CD4-positive, alpha-beta T cell (primary cell): ENCODE measurements at regions not wholly inside any gene's neighbourhood (a gene's known extent, or its start where the extent isn't known, plus 50 kb on each side); places are given as distances from the start of the nearest gene placed in this dataset.

Experiments used
- ATAC-seq: fragments of 200-7000 bp; cut with Tn5 transposase; one replicate; pipeline ENCODE4 v1.10.0; 2022; ENCODE audit warnings: mild to moderate bottlenecking; ENCODE audit not compliant: poor library complexity
- CTCF ChIA-PET: fragments of 350-600 bp; sonication (Branson Sonifier 250); formaldehyde crosslinking; loops from one replicate; lab custom pipeline; 2021; ENCODE audit warnings: antibody characterized with exemption, inconsistent platforms; lab: Charles Lee
- POLR2A ChIA-PET: fragments of 350-600 bp; sonication (Branson Sonifier 250); formaldehyde crosslinking; loops from one replicate; lab custom pipeline; 2021; ENCODE audit warnings: antibody characterized with exemption, inconsistent platforms; lab: Charles Lee
- DNase-seq, 14 experiments: peaks; one replicate each; pipeline ENCODE4 v3.0.0-alpha.2; 2013 to 2020; ENCODE audit warnings: mixed read lengths in 2 of 14
- H3K27ac ChIP-seq, 2 donors: one replicate each; pipeline versions ENCODE4 v1.5.1 to v1.7.0; 2013; ENCODE audit warnings: low read length in 2 of 2, low read depth in 1 of 2, mild to moderate bottlenecking in 1 of 2
- H3K27me3 ChIP-seq, 2 experiments: 1 replicate in 1 of 2; 2 replicates in 1 of 2; pipeline versions ENCODE4 v1.6.1 to v1.7.0; 2013; ENCODE audit warnings: low read length in 2 of 2, control low read depth in 1 of 2, mild to moderate bottlenecking in 1 of 2, moderate library complexity in 1 of 2; ENCODE audit not compliant: insufficient read depth in 2 of 2, control insufficient read depth in 1 of 2
- H3K36me3 ChIP-seq: one replicate; pipeline ENCODE4 v1.6.1; 2013; ENCODE audit warnings: low read length, control low read depth; ENCODE audit not compliant: insufficient read depth
- H3K4me1 ChIP-seq: one replicate; pipeline ENCODE4 v1.6.1; 2013; ENCODE audit warnings: low read length, control low read depth; ENCODE audit not compliant: insufficient read depth
- H3K4me3 ChIP-seq: one replicate; pipeline ENCODE4 v1.5.1; 2013; ENCODE audit warnings: mild to moderate bottlenecking, low read length, moderate library complexity
- H3K9me3 ChIP-seq, 2 experiments: 1 replicate in 1 of 2; 2 replicates in 1 of 2; pipeline versions ENCODE4 v1.6.1 to v1.7.0; 2013; ENCODE audit warnings: low read length in 2 of 2, mild to moderate bottlenecking in 2 of 2, control low read depth in 1 of 2, moderate library complexity in 1 of 2; ENCODE audit not compliant: control insufficient read depth in 1 of 2, insufficient read depth in 1 of 2
- H3K27ac Mint-ChIP-seq: one replicate; pipeline ENCODE4 v1.8.0; 2020; ENCODE audit warnings: mixed read lengths
- H3K27me3 Mint-ChIP-seq: one replicate; pipeline ENCODE4 v1.8.0; 2021; ENCODE audit warnings: mixed read lengths
- H3K36me3 Mint-ChIP-seq: one replicate; pipeline ENCODE4 v1.8.0; 2021; ENCODE audit warnings: low read depth, mixed read lengths
- H3K4me1 Mint-ChIP-seq: one replicate; pipeline ENCODE4 v1.8.0; 2021; ENCODE audit warnings: low read depth, mixed read lengths
- H3K4me3 Mint-ChIP-seq: one replicate; pipeline ENCODE4 v1.8.0; 2020; ENCODE audit warnings: mild to moderate bottlenecking, mixed read lengths
- H3K9me3 Mint-ChIP-seq: one replicate; pipeline ENCODE4 v1.8.0; 2020; ENCODE audit warnings: mixed read lengths
- intact Hi-C, 2 experiments: fragments of 100-400 bp; cut with DNase I in 1 of 2; cut with micrococcal nuclease in 1 of 2; formaldehyde crosslinking; loops; one replicate each; pipeline versions ENCODE4 v1.15.1 to v1.9.0; 2023 to 2025; cut with DNase I, micrococcal nuclease
- TF ChIP-seq, protein P1 (sequence below): fragments of 200-600 bp; IDR thresholded peaks from one replicate; pipeline ENCODE4 v1.8.0; 2022; ENCODE audit warnings: antibody characterized with exemption, mild to moderate bottlenecking

DNA sequence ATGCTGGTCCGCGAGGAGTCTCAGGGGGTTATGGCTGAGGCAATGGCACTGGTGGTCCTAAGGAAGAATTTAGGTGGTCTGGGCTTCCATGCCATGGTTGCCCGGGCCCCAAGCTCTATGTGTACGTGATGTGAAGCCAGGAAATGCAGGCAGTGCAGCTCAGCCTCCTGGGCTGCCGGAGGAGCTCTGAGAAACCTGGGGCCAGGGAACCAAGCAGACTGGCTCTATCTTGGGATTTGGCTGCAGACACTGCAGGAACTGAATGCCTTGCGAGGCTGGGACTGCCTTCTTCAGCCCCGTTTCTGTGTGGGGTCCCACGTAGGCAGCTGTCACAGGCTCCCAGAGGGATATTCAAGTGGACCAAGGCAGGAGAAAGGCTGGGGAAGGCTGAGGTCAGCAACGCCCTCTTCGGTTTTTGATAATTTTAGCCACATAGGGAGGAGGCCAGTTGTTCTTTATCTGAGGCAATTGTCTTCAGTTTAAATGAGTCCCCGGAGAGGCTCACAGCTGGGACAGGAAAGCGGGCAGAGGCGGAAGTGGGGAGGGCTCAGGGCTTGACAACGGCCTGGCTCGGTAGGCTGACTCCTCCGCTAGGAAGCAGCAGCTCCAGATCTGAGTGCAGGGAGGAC is 77.7 kb downstream of the RHOB start:
- Mint-ChIP-seq H3K4me1 (no peaks in the 10 kb centered on the region), H3K27me3 (no peaks in the 10 kb centered on the region), H3K36me3 (no peaks in the 10 kb centered on the region), H3K9me3 (no peaks in the 10 kb centered on the region), H3K27ac (no peak overlapping the region), H3K4me3 (no peak overlapping the region)
- DNase-seq (no peak), ATAC-seq (no peak)
- no peaks in the 10 kb centered on the region for H3K9me3 ChIP-seq
- H3K4me3 ChIP-seq: no peak overlapping the region
- no peaks in the 10 kb centered on the region for H3K36me3 ChIP-seq
- no peaks in the 10 kb centered on the region for H3K4me1 ChIP-seq
- no peak overlapping the region for H3K27ac ChIP-seq
- TF ChIP-seq, protein P1, sequence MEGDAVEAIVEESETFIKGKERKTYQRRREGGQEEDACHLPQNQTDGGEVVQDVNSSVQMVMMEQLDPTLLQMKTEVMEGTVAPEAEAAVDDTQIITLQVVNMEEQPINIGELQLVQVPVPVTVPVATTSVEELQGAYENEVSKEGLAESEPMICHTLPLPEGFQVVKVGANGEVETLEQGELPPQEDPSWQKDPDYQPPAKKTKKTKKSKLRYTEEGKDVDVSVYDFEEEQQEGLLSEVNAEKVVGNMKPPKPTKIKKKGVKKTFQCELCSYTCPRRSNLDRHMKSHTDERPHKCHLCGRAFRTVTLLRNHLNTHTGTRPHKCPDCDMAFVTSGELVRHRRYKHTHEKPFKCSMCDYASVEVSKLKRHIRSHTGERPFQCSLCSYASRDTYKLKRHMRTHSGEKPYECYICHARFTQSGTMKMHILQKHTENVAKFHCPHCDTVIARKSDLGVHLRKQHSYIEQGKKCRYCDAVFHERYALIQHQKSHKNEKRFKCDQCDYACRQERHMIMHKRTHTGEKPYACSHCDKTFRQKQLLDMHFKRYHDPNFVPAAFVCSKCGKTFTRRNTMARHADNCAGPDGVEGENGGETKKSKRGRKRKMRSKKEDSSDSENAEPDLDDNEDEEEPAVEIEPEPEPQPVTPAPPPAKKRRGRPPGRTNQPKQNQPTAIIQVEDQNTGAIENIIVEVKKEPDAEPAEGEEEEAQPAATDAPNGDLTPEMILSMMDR: no peak
- POLR2A ChIA-PET: interaction anchor here (0.6 kb wide), 1 partner anchor 82 kb away, joined by 3 read pairs; no protein-coding TSS in a partner anchor
- CTCF ChIA-PET: no interaction called here
- intact Hi-C loops: no loop called here
- peaks cover 0 to 2% of the 10 kb centered on the region in 2 experiments for H3K27me3 ChIP-seq

DNA sequence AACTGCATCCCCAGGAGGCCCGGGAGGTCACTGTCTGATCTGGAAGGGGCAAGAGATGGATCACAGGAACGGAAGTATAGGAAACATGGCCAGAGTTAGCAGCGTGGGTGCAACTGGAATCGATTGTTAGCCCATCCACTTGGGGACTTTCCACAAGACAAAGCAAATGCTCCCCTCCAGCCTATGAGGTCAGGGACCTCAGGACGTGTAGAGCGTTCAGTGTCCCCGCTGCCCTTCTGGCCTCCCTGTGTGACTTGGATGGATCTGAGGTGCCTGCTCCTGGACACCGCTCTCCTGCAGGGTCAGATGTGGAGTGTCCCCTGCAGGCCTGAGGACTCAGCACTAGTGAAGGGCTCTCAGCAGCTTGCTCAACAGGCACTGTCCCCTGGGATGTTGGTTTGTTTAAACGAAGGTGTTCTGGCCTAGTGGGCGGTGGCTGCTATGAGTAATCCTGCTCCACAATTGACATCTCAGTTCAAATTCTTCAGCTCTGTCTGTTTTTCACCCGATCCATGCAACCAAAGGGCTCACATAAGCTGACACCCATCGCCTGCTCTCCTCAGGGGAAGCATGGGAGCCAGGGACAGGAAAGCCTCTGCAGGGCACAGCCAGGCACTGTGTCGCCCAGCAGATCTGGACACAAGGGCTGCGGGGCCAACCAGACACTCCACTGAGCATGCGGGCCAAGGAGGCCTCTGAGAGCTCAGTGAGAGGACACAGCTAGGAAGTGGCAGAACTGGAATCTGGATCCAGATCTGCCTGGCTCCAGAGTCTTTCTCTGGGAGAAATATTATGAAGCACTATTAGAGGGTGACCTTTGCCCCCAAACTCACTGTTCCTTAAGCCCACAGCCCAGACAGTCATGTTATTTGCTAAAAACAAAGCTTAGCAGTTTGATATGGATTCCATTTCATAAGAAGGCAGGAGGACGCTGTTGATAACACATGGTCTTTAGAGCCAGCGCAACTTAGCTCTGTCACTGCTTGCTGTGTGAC is 78.5 kb downstream of the RHOB start:
- peaks cover 0 to 2% of the 10 kb centered on the region in 2 experiments for H3K27me3 ChIP-seq
- no peak overlapping the region for H3K4me3 Mint-ChIP-seq
- ATAC-seq (no peak), DNase-seq (no peak)
- H3K9me3 Mint-ChIP-seq: no peaks in the 10 kb centered on the region
- H3K9me3 ChIP-seq: no peaks in the 10 kb centered on the region
- H3K27me3 Mint-ChIP-seq: no peaks in the 10 kb centered on the region
- CTCF ChIA-PET: no interaction called here
- no peaks in the 10 kb centered on the region for H3K36me3 ChIP-seq
- H3K27ac Mint-ChIP-seq: no peak overlapping the region
- H3K27ac ChIP-seq: no peak overlapping the region
- no peaks in the 10 kb centered on the region for H3K4me1 Mint-ChIP-seq
- no peak overlapping the region for H3K4me3 ChIP-seq
- POLR2A ChIA-PET: no interaction called here
- H3K4me1 ChIP-seq: no peaks in the 10 kb centered on the region
- no peaks in the 10 kb centered on the region for H3K36me3 Mint-ChIP-seq
- TF ChIP-seq, protein P1: no peak
- intact Hi-C loops: no loop called here

DNA sequence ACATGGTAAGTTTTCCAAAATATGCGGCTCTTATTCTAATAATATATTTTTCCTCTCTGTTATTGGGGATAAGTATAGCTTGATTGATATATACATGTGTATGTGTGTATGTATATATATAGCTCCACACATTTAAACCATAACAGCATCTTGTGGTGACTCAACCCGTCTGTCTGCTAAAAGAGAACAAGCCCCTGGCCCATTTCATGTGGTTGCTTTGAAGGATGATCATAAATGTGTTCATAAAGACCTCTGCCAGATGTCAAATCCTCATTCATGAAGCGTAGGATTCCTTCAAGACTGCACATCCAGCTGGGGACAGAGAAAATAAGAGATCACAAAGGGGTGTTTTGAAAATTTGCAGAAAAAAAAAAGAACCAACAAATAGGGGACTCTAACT is 79.3 kb downstream of the RHOB start:
- intact Hi-C loops: no loop called here
- Mint-ChIP-seq H3K9me3 (no peaks in the 10 kb centered on the region), H3K4me3 (no peak overlapping the region), H3K36me3 (no peaks in the 10 kb centered on the region), H3K4me1 (no peaks in the 10 kb centered on the region), H3K27ac (no peak overlapping the region), H3K27me3 (no peaks in the 10 kb centered on the region)
- DNase-seq: no peak
- peaks cover 0 to 2% of the 10 kb centered on the region in 2 experiments for H3K27me3 ChIP-seq
- H3K27ac ChIP-seq: no peak overlapping the region
- H3K4me1 ChIP-seq: no peaks in the 10 kb centered on the region
- ChIA-PET POLR2A (no interaction called here), CTCF (no interaction called here)
- no peak for ATAC-seq
- H3K4me3 ChIP-seq: no peak overlapping the region
- H3K36me3 ChIP-seq: no peaks in the 10 kb centered on the region
- TF ChIP-seq, protein P1: no peak
- H3K9me3 ChIP-seq: no peaks in the 10 kb centered on the region
